ENCODE measurements at regions not wholly inside any gene's neighbourhood (a gene's known extent, or its start where the extent isn't known, plus 50 kb on each side); places are given as distances from the start of the nearest gene placed in this dataset.

- Histone ChIP-seq H3K27me3 (ENCODE audit: insufficient read depth, poor library complexity, severe bottlenecking) (no peaks in the 10 kb centered on the region), H3K27ac (ENCODE audit: poor library complexity, severe bottlenecking) (no peak overlapping the region), H3K36me3 (ENCODE audit: low read depth) (no peaks in the 10 kb centered on the region), H3K4me1 (ENCODE audit: insufficient read depth, poor library complexity, severe bottlenecking) (no peaks in the 10 kb centered on the region), H3K4me3 (ENCODE audit: severe bottlenecking) (no peak overlapping the region), H3K9me3 (ENCODE audit: severe bottlenecking) (no peaks in the 10 kb centered on the region)
- no peak for DNase-seq (ENCODE audit: low spot score)
- TF ChIP-seq CTCF (IDR thresholded peaks at IDR 0.05; ENCODE audit: poor library complexity, severe bottlenecking): no peak
- no peak for ATAC-seq (ENCODE audit: low read depth)
Measured at GRCh38 chr7:126378642-126379041, 874.1 kb downstream of the GRM8 start.

GRCh38 chr7:126370038-126370668 lies 882.6 kb downstream of the GRM8 start:
- Histone ChIP-seq H3K4me1 (ENCODE audit: insufficient read depth, poor library complexity, severe bottlenecking) (no peaks in the 10 kb centered on the region), H3K4me3 (ENCODE audit: severe bottlenecking) (no peak overlapping the region), H3K27me3 (ENCODE audit: insufficient read depth, poor library complexity, severe bottlenecking) (no peaks in the 10 kb centered on the region), H3K9me3 (ENCODE audit: severe bottlenecking) (no peaks in the 10 kb centered on the region), H3K36me3 (ENCODE audit: low read depth) (no peaks in the 10 kb centered on the region), H3K27ac (ENCODE audit: poor library complexity, severe bottlenecking) (no peak overlapping the region)
- ATAC-seq (ENCODE audit: low read depth): no peak
- no peak for DNase-seq (ENCODE audit: low spot score)
- TF ChIP-seq CTCF (IDR thresholded peaks at IDR 0.05; ENCODE audit: poor library complexity, severe bottlenecking): no peak

- no peaks in the 10 kb centered on the region for H3K36me3 ChIP-seq (ENCODE audit: low read depth)
- ATAC-seq (ENCODE audit: low read depth) (no peak), DNase-seq (ENCODE audit: low spot score) (no peak)
- TF ChIP-seq CTCF (IDR thresholded peaks at IDR 0.05; ENCODE audit: poor library complexity, severe bottlenecking): no peak
- H3K4me1 ChIP-seq (ENCODE audit: insufficient read depth, poor library complexity, severe bottlenecking): no peaks in the 10 kb centered on the region
- H3K9me3 ChIP-seq (ENCODE audit: severe bottlenecking): no peaks in the 10 kb centered on the region
- no peaks in the 10 kb centered on the region for H3K27me3 ChIP-seq (ENCODE audit: insufficient read depth, poor library complexity, severe bottlenecking)
- no peak overlapping the region for H3K27ac ChIP-seq (ENCODE audit: poor library complexity, severe bottlenecking)
- no peak overlapping the region for H3K4me3 ChIP-seq (ENCODE audit: severe bottlenecking)
Measured at GRCh38 chr7:126362746-126363145, 890.0 kb downstream of the GRM8 start.

- H3K9me3 ChIP-seq (ENCODE audit: severe bottlenecking): no peaks in the 10 kb centered on the region
- no peak for TF ChIP-seq CTCF (IDR thresholded peaks at IDR 0.05; ENCODE audit: poor library complexity, severe bottlenecking)
- no peaks in the 10 kb centered on the region for H3K4me1 ChIP-seq (ENCODE audit: insufficient read depth, poor library complexity, severe bottlenecking)
- no peaks in the 10 kb centered on the region for H3K36me3 ChIP-seq (ENCODE audit: low read depth)
- no peak overlapping the region for H3K4me3 ChIP-seq (ENCODE audit: severe bottlenecking)
- no peak overlapping the region for H3K27ac ChIP-seq (ENCODE audit: poor library complexity, severe bottlenecking)
- H3K27me3 ChIP-seq (ENCODE audit: insufficient read depth, poor library complexity, severe bottlenecking): no peaks in the 10 kb centered on the region
- ATAC-seq (ENCODE audit: low read depth) (no peak), DNase-seq (ENCODE audit: low spot score) (no peak)
Measured at GRCh38 chr7:126361183-126361582, 891.6 kb downstream of the GRM8 start.

GRCh38 chr7:126339813-126340212 lies 912.9 kb downstream of the GRM8 start:
- ATAC-seq (ENCODE audit: low read depth) (no peak), DNase-seq (ENCODE audit: low spot score) (no peak)
- Histone ChIP-seq H3K4me1 (ENCODE audit: insufficient read depth, poor library complexity, severe bottlenecking) (no peaks in the 10 kb centered on the region), H3K27ac (ENCODE audit: poor library complexity, severe bottlenecking) (no peak overlapping the region), H3K36me3 (ENCODE audit: low read depth) (no peaks in the 10 kb centered on the region), H3K4me3 (ENCODE audit: severe bottlenecking) (no peak overlapping the region), H3K9me3 (ENCODE audit: severe bottlenecking) (no peaks in the 10 kb centered on the region), H3K27me3 (ENCODE audit: insufficient read depth, poor library complexity, severe bottlenecking) (no peaks in the 10 kb centered on the region)
- TF ChIP-seq CTCF (IDR thresholded peaks at IDR 0.05; ENCODE audit: poor library complexity, severe bottlenecking): no peak
